CD14-positive monocyte (primary cell): ENCODE measurements at regions not wholly inside any gene's neighbourhood (a gene's known extent, or its start where the extent isn't known, plus 50 kb on each side); places are given as distances from the start of the nearest gene placed in this dataset.

Experiments
- DNase-seq, 3 donors: peaks; one replicate each; pipeline ENCODE4 v3.0.0-alpha.2; 2011 to 2022
- H2AFZ ChIP-seq: 2 replicates; pipeline ENCODE4 v1.6.0; 2012; ENCODE audit warnings: mild to moderate bottlenecking, low read depth, low read length, inconsistent platforms; ENCODE audit not compliant: insufficient read depth, poor library complexity, severe bottlenecking
- H3K27ac ChIP-seq, 2 donors: 1 replicate in 1 of 2; 2 replicates in 1 of 2; pipeline ENCODE4 v1.5.1; 2012 to 2013; ENCODE audit warnings: low read length in 2 of 2, control low read depth in 1 of 2, inconsistent platforms in 1 of 2, low read depth in 1 of 2, mild to moderate bottlenecking in 1 of 2
- H3K27me3 ChIP-seq, 2 donors: one replicate each; pipeline versions ENCODE4 v1.6.0 to v1.6.1; 2011 to 2013; ENCODE audit warnings: low read length in 2 of 2; ENCODE audit not compliant: control insufficient read depth in 2 of 2, insufficient read depth in 2 of 2
- H3K36me3 ChIP-seq, 2 donors: replicated peaks in 1 of 2; 1 replicate in 1 of 2; 2 replicates in 1 of 2; pipeline versions ENCODE4 v1.5.1 to v1.6.1; 2012 to 2013; ENCODE audit warnings: low read length in 2 of 2, control low read depth in 1 of 2, inconsistent platforms in 1 of 2, mild to moderate bottlenecking in 1 of 2; ENCODE audit not compliant: insufficient read depth in 2 of 2, control insufficient read depth in 1 of 2
- H3K4me1 ChIP-seq, 2 donors: 1 replicate in 1 of 2; 2 replicates in 1 of 2; pipeline versions ENCODE4 v1.5.1 to v1.6.1; 2012 to 2013; ENCODE audit warnings: low read length in 2 of 2, control low read depth in 1 of 2, inconsistent platforms in 1 of 2, mild to moderate bottlenecking in 1 of 2, moderate library complexity in 1 of 2; ENCODE audit not compliant: insufficient read depth in 2 of 2, control insufficient read depth in 1 of 2
- H3K4me2 ChIP-seq: replicated peaks from 2 replicates; pipeline ENCODE3; 2012; ENCODE audit warnings: low read length, moderate library complexity, mild to moderate bottlenecking; ENCODE audit not compliant: poor library complexity, severe bottlenecking; ENCODE audit errors: extremely low read depth
- H3K4me3 ChIP-seq, 3 experiments: fragments of 200-600 bp in 1 of 3; sonication (generic) in 1 of 3; replicated peaks in 1 of 3; 1 replicate in 2 of 3; 2 replicates in 1 of 3; pipeline ENCODE4 v1.5.1; 2011 to 2013; ENCODE audit warnings: low read length in 3 of 3, mild to moderate bottlenecking in 3 of 3, control low read depth in 2 of 3, low read depth in 2 of 3, inconsistent platforms in 1 of 3, moderate library complexity in 1 of 3
- H3K79me2 ChIP-seq: 2 replicates; pipeline ENCODE4 v1.6.0; 2012; ENCODE audit warnings: mild to moderate bottlenecking, control low read depth, inconsistent platforms, low read length, moderate library complexity; ENCODE audit not compliant: insufficient read depth
- H3K9ac ChIP-seq: 2 replicates; pipeline ENCODE4 v1.6.0; 2017; ENCODE audit warnings: low read length, mild to moderate bottlenecking; ENCODE audit not compliant: insufficient read depth, poor library complexity, severe bottlenecking
- H3K9me3 ChIP-seq, 2 donors: replicated peaks in 1 of 2; 1 replicate in 1 of 2; 2 replicates in 1 of 2; pipeline versions ENCODE4 v1.5.1 to v1.6.1; 2012 to 2013; ENCODE audit warnings: low read length in 2 of 2, control low read depth in 1 of 2; ENCODE audit not compliant: control insufficient read depth in 1 of 2, insufficient read depth in 1 of 2
- H4K20me1 ChIP-seq: 2 replicates; pipeline ENCODE4 v1.6.0; 2012; ENCODE audit warnings: mild to moderate bottlenecking, low read length, control low read depth, moderate library complexity; ENCODE audit not compliant: insufficient read depth
- H3K27ac Mint-ChIP-seq, 7 donors: one replicate each; pipeline ENCODE4 v1.8.0; 2020; ENCODE audit warnings: mild to moderate bottlenecking in 7 of 7, mixed read lengths in 7 of 7, moderate library complexity in 6 of 7, inconsistent platforms in 2 of 7
- H3K27me3 Mint-ChIP-seq, 3 donors: one replicate each; pipeline ENCODE4 v1.8.0; 2021 to 2022; ENCODE audit warnings: low read depth in 3 of 3, mild to moderate bottlenecking in 3 of 3, mixed read lengths in 3 of 3, moderate library complexity in 3 of 3, inconsistent platforms in 1 of 3
- H3K36me3 Mint-ChIP-seq, 2 donors: one replicate each; pipeline ENCODE4 v1.8.0; 2020; ENCODE audit warnings: mixed read lengths in 2 of 2, inconsistent platforms in 1 of 2, mild to moderate bottlenecking in 1 of 2
- H3K4me1 Mint-ChIP-seq: one replicate; pipeline ENCODE4 v1.8.0; 2020; ENCODE audit warnings: mild to moderate bottlenecking, mixed read lengths
- H3K4me3 Mint-ChIP-seq, 2 donors: one replicate each; pipeline ENCODE4 v1.8.0; 2020; ENCODE audit warnings: mild to moderate bottlenecking in 2 of 2, mixed read lengths in 2 of 2, moderate library complexity in 1 of 2
- H3K9me3 Mint-ChIP-seq, 7 donors: one replicate each; pipeline ENCODE4 v1.8.0; 2020 to 2022; ENCODE audit warnings: mixed read lengths in 7 of 7, mild to moderate bottlenecking in 6 of 7, moderate library complexity in 6 of 7, inconsistent platforms in 2 of 7
- CTCF ChIP-seq: fragments of 200-600 bp; IDR thresholded peaks from one replicate; pipeline ENCODE4 v1.8.0; 2022; ENCODE audit warnings: antibody characterized with exemption, mild to moderate bottlenecking
- WGBS: methylation state at CpG from one replicate; pipeline ENCODE4 v1.1.5; 2013; ENCODE audit warnings: missing lambda C conversion rate; ENCODE audit not compliant: insufficient coverage; 5-methylcytosine and 5-hydroxymethylcytosine counted together
- intact Hi-C, 2 donors: fragments of 100-400 bp; cut with micrococcal nuclease; formaldehyde crosslinking; loops; one replicate each; pipeline versions ENCODE4 v1.15.0 to v1.15.1; 2023

- no peak for DNase-seq
- H3K4me3 Mint-ChIP-seq = no peak overlapping the region
- Histone ChIP-seq H3K4me1 (peaks cover 26 to 34% of the 10 kb centered on the region in 2 donors), H3K27ac (peak overlapping the region in 1 of 2 donors; percentile 9), H3K27me3 (no peaks in the 10 kb centered on the region), H4K20me1 (no peaks in the 10 kb centered on the region), H3K36me3 (no peaks in the 10 kb centered on the region), H3K9me3 (no peaks in the 10 kb centered on the region), H3K79me2 (no peaks in the 10 kb centered on the region), H3K9ac (no peak overlapping the region), H3K4me2 (no peak overlapping the region), H3K4me3 (no peak overlapping the region), H2AFZ (no peak overlapping the region)
- peaks cover 0 to 8% (median 2%) of the 10 kb centered on the region in 3 donors for H3K27me3 Mint-ChIP-seq
- no CpG with 5 or more reads among the region's 3 CpGs for WGBS
- no peaks in the 10 kb centered on the region for H3K36me3 Mint-ChIP-seq
- peaks cover 0 to 3% (median 0%) of the 10 kb centered on the region in 7 donors for H3K9me3 Mint-ChIP-seq
- intact Hi-C loops = no loop called here
- peak overlapping the region in 1 of 7 donors; percentile 1 for H3K27ac Mint-ChIP-seq
- no peak for TF ChIP-seq CTCF
- H3K4me1 Mint-ChIP-seq = peaks cover 27% of the 10 kb centered on the region
Observed at GRCh38 chrX:39501822-39502221, 595.9 kb downstream of the BCOR start.

- Histone ChIP-seq H3K9me3 (no peaks in the 10 kb centered on the region), H3K36me3 (no peaks in the 10 kb centered on the region), H3K4me2 (no peak overlapping the region), H3K9ac (no peak overlapping the region), H4K20me1 (no peaks in the 10 kb centered on the region), H3K4me3 (no peak overlapping the region), H3K4me1 (peaks cover 21 to 29% of the 10 kb centered on the region in 2 donors), H3K79me2 (no peaks in the 10 kb centered on the region), H3K27ac (no peak overlapping the region), H3K27me3 (no peaks in the 10 kb centered on the region), H2AFZ (no peak overlapping the region)
- peak overlapping the region in 1 of 7 donors; percentile 18 for H3K27ac Mint-ChIP-seq
- H3K4me3 Mint-ChIP-seq = no peak overlapping the region
- peaks cover 0 to 3% (median 0%) of the 10 kb centered on the region in 7 donors for H3K9me3 Mint-ChIP-seq
- H3K27me3 Mint-ChIP-seq = peaks cover 0 to 10% (median 2%) of the 10 kb centered on the region in 3 donors
- DNase-seq = peak; percentile 17 to 33 (median 21)
- peaks cover 24% of the 10 kb centered on the region for H3K4me1 Mint-ChIP-seq
- no peaks in the 10 kb centered on the region for H3K36me3 Mint-ChIP-seq
- WGBS = no CpG with 5 or more reads among the region's 3 CpGs
- intact Hi-C loops = no loop called here
- TF ChIP-seq CTCF = no peak
Observed at GRCh38 chrX:39502486-39502885, 595.3 kb downstream of the BCOR start.
